ENCODE measurements at regions not wholly inside any gene's neighbourhood (a gene's known extent, or its start where the extent isn't known, plus 50 kb on each side); places are given as distances from the start of the nearest gene placed in this dataset.

- TF ChIP-seq MYC (IDR thresholded peaks at IDR 0.05; ENCODE audit: low read depth, low read length): no peak
- TF ChIP-seq CTCF (IDR thresholded peaks at IDR 0.05; ENCODE audit: low read depth, low read length): no peak
- no peak for TF ChIP-seq POLR2A (IDR thresholded peaks at IDR 0.05; ENCODE audit: extremely low read depth, insufficient read length)
- no peak for TF ChIP-seq MAX (IDR thresholded peaks at IDR 0.05; ENCODE audit: low read depth, low read length)
- no peak for DNase-seq (ENCODE audit: low read depth)
- H3K4me3 ChIP-seq (ENCODE audit: low read depth, low read length): no peak overlapping the region
These were observed 182.2 kb upstream of the CPHXL start for GRCh38 chr16:75908331-75909117.

- no peak overlapping the region for H3K4me3 ChIP-seq (ENCODE audit: low read depth, low read length)
- TF ChIP-seq MAX (IDR thresholded peaks at IDR 0.05; ENCODE audit: low read depth, low read length) (no peak), CTCF (IDR thresholded peaks at IDR 0.05; ENCODE audit: low read depth, low read length) (no peak), MYC (IDR thresholded peaks at IDR 0.05; ENCODE audit: low read depth, low read length) (no peak), POLR2A (IDR thresholded peaks at IDR 0.05; ENCODE audit: extremely low read depth, insufficient read length) (no peak)
- no peak for DNase-seq (ENCODE audit: low read depth)
These were observed 183.5 kb upstream of the CPHXL start for GRCh38 chr16:75909746-75910145.

GRCh38 chr16:75911896-75912295 is 185.6 kb upstream of the CPHXL start:
- no peak overlapping the region for H3K4me3 ChIP-seq (ENCODE audit: low read depth, low read length)
- no peak for TF ChIP-seq CTCF (IDR thresholded peaks at IDR 0.05; ENCODE audit: low read depth, low read length)
- no peak for TF ChIP-seq MYC (IDR thresholded peaks at IDR 0.05; ENCODE audit: low read depth, low read length)
- TF ChIP-seq POLR2A (IDR thresholded peaks at IDR 0.05; ENCODE audit: extremely low read depth, insufficient read length): no peak
- TF ChIP-seq MAX (IDR thresholded peaks at IDR 0.05; ENCODE audit: low read depth, low read length): no peak
- DNase-seq (ENCODE audit: low read depth): no peak

- TF ChIP-seq MYC (IDR thresholded peaks at IDR 0.05; ENCODE audit: low read depth, low read length) (no peak), MAX (IDR thresholded peaks at IDR 0.05; ENCODE audit: low read depth, low read length) (no peak), CTCF (IDR thresholded peaks at IDR 0.05; ENCODE audit: low read depth, low read length) (no peak), POLR2A (IDR thresholded peaks at IDR 0.05; ENCODE audit: extremely low read depth, insufficient read length) (no peak)
- no peak overlapping the region for H3K4me3 ChIP-seq (ENCODE audit: low read depth, low read length)
- no peak for DNase-seq (ENCODE audit: low read depth)
These were observed 187.7 kb upstream of the CPHXL start for GRCh38 chr16:75913958-75914357.

- TF ChIP-seq MYC (IDR thresholded peaks at IDR 0.05; ENCODE audit: low read depth, low read length) (no peak), POLR2A (IDR thresholded peaks at IDR 0.05; ENCODE audit: extremely low read depth, insufficient read length) (no peak), MAX (IDR thresholded peaks at IDR 0.05; ENCODE audit: low read depth, low read length) (no peak), CTCF (IDR thresholded peaks at IDR 0.05; ENCODE audit: low read depth, low read length) (no peak)
- DNase-seq (ENCODE audit: low read depth): no peak
- H3K4me3 ChIP-seq (ENCODE audit: low read depth, low read length): no peak overlapping the region
These were observed 190.2 kb upstream of the CPHXL start for GRCh38 chr16:75916451-75916850.

All from NB4 (cell line).